Renal cortex interstitium (tissue), 11 donors: ENCODE measurements at regions not wholly inside any gene's neighbourhood (a gene's known extent, or its start where the extent isn't known, plus 50 kb on each side); places are given as distances from the start of the nearest gene placed in this dataset.

Source experiments
- DNase-seq, 11 donors: peaks; one replicate each; pipeline ENCODE4 v3.0.0-alpha.2; 2013; ENCODE audit warnings: low read depth in 9 of 11, low spot score in 4 of 11; ENCODE audit errors: extremely low read depth in 1 of 11

- DNase-seq, result no peak
These were observed 74.7 kb upstream of the TOX3 start for GRCh38 chr16:52621651-52622050.

- no peak for DNase-seq
These were observed 72.0 kb upstream of the TOX3 start for GRCh38 chr16:52618753-52619497.

DNA sequence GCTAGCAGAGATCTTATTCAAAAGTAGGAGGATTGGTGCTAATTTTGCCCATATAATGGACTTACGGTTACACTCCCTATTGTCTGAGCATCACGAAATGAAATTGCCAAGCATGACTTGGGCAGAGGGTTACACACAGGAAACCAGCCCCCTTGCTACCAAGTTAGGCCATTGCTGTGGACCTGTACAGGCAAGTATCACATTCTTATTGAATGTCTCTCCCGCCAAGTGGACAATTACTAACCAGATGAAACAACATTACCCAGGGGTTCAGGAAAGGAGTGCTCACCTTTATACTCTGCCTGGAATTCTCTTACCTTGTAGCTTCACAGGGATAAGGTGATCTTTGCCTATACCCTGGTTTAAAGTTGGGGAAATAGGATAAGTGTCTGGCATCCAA, 70.6 kb upstream of the TOX3 start:
- DNase-seq, result no peak

DNA sequence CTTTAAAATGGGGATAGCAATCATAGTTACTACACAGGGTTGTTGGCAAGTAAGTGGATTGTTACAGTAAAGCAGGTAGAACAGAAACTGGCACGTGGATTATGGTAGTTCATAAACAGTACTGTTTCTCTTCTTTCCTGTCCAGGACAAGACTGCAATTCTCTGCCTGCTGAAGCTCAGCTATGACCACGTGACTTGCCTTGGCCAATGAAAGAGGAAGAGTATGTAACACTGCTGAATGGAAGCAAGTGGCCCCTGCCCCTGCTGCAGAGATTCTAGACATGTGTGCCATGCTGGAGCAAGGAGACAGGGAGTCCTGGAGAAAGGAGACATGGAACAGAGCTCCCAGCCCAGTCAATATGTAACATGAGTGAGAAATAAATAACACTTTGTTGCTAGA, 66.6 kb upstream of the TOX3 start:
- no peak for DNase-seq

DNA sequence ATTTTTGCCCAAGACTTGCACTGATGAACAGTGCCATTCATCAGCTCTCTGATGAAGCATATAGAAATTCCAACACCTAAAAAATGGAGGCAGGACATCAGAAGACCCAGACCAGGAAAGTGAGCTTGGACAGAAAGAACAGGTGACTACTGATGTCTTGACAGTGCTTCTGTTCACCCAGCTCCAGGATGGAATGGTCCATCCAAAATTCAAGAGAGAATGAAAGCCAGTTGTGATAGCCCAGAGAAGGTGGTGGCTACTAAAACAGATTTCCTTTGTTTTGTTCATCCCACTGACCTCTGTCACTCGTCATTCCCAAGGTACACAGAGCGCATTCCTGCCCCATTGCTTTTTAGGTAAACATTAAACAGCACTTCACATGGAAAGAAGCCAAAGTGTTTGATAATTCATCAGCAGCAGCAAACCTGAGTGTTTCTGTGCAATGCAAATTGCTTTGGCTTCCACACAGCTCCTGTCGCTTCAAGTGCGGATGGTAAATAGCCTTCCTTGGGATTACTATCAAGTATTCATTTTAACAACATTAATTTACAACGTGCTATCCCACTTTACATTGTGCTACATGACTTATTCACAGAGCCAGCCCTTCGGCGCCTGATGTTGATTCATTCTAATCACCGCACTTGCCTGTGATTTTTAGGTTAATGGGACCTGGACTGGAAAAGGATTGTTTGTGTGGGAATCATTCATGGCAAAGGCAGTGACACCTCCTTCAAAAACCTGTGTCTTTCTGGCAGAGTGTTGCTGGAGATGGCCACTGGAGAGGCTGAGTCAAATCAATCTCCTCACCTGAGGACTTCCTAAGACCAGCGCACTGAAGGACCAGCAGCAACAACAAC, 65.1 kb upstream of the TOX3 start:
- peak in 6 of 11 donors; percentile 17 to 67 (median 32) for DNase-seq

- DNase-seq, result no peak
These were observed 56.1 kb upstream of the TOX3 start for GRCh38 chr16:52603015-52603414.

- DNase-seq, result peak in 3 of 11 donors; percentile 13 to 23 (median 18)
These were observed 51.0 kb upstream of the TOX3 start for GRCh38 chr16:52597772-52598483.

DNA sequence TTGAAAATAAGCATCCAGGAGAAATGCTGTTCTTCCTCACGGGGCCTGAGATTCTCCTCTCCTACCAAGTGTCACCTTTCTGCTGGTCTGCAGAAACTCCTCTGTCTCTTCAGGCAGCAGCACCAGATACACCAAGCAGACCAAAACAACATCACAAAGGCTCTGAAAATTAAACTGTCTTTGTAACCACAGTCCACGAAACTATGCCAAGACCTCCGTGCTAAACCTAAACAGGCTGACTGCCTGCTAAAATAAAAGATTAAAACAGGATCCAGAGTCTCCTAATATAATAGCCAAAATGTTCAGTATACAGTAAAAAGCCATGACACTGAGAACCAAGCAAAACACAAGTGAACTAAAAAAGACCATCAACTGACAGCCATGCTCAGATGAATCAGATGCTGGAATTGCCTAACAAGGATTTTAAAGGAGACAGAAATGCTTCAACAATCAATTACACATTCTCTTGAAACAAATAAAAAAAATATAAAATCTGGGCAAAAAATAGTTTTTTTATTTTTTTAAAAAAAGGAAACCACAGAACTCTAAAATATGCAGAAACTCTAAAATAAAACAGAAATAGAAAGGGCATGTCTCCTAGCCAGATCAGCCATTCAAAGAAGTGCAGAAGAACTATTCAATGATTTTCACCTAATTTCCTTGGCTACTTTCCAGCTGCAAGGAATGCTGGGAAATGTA, 50.3 kb upstream of the TOX3 start:
- DNase-seq, result peak in 3 of 11 donors; percentile 5 to 27 (median 18)
